ENCODE measurements at regions not wholly inside any gene's neighbourhood (a gene's known extent, or its start where the extent isn't known, plus 50 kb on each side); places are given as distances from the start of the nearest gene placed in this dataset.

DNA sequence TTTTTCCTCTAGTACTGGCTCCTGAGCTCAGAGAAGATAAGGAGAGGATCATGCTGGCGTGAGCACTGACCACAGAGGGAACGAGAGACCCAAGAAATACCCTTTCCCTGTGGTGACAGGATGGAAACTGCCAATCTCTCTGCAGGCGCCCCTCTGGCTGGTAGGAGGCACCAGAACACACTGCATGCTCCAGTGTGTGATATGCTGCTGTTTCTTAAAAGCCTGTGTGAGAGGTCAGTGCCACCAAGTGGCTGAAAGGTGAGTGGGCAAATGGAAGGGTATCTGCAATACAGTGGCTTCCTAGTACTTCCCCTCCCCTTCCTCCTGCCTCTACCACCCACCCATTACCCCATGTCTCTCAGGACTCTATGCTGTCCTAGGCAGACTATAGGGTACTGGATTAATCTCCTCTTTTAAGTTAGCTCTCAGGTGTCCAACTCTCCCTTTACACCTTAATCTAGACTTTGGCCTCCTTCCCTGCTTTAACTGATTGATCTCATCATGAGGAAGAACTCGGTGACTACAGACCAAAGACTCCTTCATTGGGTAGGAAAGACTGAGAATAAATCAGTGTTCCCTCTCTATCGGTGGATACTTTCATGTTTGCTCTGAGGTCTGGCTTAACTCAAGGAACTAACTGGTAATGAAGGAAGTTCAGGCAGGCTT lies 283.6 kb downstream of the ADRA2A start:
- DNase-seq, result peak; percentile 8

DNA sequence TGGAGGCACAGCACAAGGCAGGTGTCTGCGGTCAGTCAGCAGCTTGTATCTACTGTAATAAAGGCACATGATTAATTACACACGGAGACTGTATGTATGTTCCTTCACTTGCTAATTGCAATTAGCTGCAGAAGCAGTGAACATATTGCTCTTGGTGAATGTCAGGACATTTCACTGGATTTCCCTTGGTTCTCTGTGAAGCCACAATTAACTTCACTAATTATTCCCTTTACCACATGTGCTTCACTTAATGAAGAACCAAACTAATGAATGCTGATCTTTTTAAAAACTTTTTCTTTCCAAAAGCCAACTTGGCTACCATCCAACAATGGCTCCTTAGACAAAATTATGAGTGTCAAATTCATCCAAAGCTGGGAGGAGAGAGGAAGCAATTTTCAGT lies 290.7 kb downstream of the ADRA2A start:
- no peak for DNase-seq

DNA sequence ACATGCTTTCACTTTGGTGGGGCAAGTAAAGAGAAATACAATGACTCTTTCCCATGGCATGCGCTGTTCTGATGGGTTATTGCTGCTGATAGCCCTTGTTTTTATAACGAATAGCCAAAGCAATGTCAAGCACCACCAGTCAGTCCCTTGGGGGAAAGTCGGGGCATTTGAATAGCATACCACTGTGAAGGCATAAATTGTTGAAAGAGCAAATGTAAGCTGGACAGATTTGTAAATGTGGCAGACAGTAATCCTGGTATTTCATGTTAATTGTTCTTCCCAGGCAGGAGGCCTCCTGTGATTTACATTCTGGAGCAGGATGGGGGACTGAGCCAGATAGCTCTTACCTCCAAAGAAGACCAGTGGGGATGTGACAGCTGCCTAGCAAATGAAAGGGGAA lies 293.3 kb downstream of the ADRA2A start:
- no peak for DNase-seq

- DNase-seq, result no peak
Observed at GRCh38 chr10:111373696-111374095, 296.9 kb downstream of the ADRA2A start.

- no peak for DNase-seq
Observed at GRCh38 chr10:111379534-111380187, 302.8 kb downstream of the ADRA2A start.

- no peak for DNase-seq
Observed at GRCh38 chr10:111384556-111384955, 307.7 kb downstream of the ADRA2A start.

DNA sequence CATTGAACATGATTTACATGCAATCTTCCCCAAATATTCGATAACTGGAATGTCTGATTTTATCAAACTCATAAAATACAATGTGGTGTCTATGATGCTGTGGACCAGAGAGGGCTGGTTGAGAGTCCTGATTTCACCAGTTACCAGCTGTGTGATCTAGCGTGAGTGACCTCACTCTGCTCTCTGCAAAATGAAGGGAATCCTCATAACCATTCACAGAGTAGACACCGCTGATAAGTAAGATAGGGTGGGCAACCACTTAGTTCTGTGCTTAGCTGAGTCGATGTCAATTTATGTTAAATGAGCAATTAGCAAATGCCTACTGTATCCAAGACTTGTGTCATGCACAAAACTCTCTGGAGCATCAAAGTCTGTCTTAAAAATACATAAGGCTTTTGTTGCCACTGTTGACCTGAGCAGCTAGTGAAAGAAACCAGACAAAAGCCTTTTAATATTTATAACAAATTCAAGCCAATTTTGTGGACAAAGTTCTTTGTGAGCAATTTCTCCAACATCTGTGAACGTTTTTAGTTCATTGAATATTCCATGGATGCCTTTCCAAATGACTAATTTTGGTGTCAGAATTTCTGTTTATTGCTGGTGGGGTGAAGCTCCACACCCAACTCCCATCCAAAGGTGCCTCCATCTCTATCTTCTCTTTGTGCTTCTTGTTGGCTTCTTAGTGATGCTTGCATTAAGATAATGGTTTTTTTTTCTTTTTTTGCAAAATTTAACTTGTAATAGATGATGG lies 314.2 kb downstream of the ADRA2A start:
- DNase-seq, result no peak

GRCh38 chr10:111392159-111392558 lies 315.3 kb downstream of the ADRA2A start:
- no peak for DNase-seq

DNA sequence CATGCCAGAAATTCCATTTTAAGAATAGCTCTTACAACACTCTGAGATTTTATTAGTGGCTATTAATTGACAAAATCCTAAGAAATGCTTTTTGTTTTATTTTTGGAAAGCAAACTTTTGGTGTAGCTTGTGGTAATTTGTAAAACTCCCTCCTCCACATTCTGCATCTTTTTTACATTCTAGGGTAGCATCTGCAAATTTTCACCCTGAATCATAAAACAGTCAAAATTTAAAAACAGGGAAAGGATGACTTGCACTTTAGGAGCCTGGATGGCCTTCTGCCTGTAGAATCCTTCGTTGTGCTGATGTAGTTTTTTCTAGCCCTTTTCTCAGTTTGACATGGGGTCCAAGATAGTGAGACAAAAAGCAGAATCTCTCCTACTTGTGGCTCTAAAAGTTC lies 316.1 kb downstream of the ADRA2A start:
- no peak for DNase-seq

DNA sequence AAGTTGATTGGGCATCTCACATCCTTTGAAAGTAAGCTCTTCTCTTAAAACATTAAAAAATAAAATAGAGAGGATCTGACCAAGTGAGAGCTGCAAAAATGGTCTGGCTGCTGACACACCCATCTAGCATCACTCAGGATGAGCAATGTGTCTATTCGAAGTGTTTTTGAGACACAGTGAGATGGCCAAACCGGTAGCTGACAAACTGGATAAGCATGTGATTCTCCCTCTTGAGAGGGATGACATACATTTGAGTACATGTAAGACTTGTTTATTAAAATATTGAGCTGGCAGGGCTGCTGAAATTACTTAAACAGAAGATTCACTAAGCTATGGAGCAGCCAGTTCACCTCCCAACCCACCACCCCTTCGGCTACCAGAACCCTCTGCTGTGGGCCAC lies 333.9 kb downstream of the ADRA2A start:
- no peak for DNase-seq

GRCh38 chr10:111425459-111425858 lies 348.6 kb downstream of the ADRA2A start:
- DNase-seq, result no peak

DNA sequence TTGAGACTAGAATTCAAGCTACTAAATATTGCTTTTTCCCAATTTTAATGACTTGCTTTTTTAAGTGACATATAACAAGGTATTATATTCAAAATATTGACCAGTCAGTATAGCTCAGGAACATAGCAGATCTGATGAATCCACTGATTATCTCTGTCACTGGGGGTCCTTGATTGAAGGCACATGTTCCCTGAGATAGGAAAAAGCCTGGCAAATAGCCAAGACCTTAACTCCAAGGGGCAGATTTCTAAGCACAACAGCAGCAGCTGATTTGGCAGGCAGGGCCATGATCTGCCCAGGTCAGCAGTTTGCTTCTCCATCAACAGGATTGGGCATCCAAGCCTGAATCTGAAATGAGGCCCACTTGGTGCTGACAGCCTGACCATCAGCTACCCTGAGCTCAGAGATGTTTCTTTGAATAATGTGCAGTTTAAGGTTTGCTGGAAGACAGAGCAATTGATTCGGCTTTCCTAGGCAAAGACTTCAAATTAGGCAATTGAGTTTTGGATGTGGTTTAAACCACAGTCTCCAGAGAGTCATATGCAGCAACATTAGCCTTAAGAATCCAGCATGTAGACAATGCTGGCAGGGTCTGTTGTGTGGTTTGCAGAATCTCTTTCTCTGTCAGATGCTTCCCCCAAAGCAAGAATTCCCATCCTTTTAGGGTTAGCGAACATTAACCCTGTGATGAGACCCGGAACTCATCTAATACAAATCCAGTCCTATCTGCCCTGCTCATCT lies 352.6 kb downstream of the ADRA2A start:
- no peak for DNase-seq

GRCh38 chr10:111430070-111430469 lies 353.2 kb downstream of the ADRA2A start:
- DNase-seq, result no peak

DNA sequence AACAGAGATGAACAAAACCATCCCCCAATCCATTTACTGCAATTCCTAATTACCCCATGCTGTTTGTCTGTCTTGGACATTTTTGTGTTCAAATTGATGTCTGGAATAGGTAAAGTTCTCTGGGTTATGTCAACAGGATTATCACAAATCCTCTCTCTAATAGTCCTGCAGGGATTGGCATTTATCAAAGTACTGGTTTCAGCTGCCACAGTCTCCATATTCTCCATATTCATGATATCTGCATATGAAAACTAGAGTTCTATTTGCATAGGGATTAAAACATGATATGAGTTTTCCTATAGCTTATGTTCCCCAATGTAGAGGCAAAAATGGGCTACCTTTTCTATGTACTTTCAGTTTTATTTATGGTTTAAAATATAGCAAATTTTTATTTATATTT lies 355.8 kb downstream of the ADRA2A start:
- no peak for DNase-seq

DNA sequence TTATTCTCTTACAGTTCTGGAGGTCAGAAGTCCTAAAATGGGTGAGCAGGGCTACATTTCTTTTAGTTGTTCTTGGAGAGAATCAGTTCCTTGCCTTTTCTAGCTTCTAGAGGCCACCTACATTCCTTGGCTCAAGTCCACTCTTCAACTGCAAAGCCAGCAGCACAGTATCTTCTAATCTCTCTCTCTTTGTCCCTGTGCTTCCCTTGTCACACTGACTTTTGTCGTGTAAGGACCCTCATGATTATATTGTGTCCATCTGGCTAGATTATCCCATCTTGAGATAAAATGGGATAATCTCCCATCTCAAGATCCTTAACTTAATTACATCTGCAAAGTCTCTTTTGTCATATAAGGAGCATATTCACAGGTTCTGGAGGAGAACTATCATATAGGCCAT lies 359.0 kb downstream of the ADRA2A start:
- no peak for DNase-seq

DNA sequence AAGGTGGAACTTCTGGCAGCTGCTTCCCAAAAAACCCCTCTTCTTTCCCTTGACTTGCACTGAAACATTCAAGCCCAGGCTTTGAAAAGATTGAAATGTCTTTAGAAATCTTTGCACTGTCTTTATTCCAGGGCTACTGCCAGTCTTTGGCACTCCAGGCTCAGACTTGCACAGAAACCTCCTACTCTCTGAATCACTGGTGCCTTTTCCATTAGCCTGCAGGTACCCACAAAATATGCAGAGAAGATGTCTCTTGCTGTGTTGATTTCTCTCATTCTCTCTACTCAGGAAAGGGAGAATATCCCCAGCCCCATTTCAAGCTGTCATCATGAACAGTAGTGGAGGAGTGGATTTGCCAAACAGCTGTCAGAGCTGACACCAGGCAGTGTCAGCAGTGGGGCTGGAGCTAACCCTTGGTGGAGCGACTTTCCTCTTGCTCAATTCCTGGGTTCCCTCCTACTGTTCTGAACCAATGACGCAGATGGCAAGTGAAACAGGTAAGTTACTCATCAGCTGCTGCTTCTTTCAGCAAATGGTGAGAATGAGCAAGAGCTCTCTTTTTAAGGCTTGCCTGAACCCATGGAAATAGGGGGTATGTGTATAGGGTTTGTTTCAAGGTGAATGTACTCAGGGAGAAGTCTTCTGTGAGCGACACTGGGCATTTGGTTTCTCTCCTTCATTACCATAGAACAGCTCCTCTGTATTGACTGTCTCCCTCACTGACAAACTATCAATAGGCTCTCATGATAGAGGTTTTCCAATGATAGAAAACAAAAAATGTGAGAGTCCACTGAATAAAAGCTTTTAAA lies 362.4 kb downstream of the ADRA2A start:
- DNase-seq, result no peak

DNA sequence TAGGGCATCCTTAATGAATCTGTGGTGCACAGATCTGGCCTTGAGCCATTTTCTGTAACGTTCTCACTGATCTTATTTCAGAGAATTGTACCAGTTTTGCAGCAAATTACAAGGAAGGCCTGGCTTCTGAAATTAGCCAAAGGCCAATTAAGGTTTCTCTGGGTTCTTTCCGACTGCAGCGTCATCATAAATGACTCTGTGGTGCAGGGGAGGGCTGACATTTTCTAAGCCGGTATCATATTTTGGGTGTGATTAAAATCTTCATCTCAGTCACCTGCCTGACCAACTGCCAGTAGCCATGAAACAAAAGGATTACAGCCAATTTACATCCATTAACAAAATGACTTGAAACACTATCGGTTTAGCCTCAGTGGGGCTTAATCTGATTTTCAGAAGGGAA lies 363.7 kb downstream of the ADRA2A start:
- no peak for DNase-seq

- DNase-seq, result no peak
Observed at GRCh38 chr10:111445667-111446066, 368.8 kb downstream of the ADRA2A start.

- DNase-seq, result no peak
Observed at GRCh38 chr10:111446966-111447365, 370.1 kb downstream of the ADRA2A start.

DNA sequence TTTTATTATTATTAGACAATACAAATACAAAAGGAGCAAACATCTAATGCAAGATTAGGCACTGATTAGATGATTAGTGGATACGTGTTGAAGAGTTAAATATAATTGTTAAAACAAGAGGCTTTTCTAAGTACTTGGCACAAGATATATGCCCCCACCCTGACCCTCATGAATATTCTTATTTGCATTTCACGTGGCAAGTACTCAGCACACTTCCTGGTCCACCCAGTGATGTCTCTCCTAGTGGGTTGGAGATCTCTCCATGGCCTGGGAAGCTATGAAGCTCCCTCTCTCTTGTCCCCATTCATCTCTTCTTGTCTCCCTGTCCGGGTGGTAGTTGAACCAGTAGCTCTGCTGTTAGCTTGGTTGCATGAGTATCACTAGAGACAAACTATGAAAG lies 375.3 kb downstream of the ADRA2A start:
- no peak for DNase-seq

GRCh38 chr10:111455776-111456426 lies 379.1 kb downstream of the ADRA2A start:
- DNase-seq, result no peak

- no peak for DNase-seq
Observed at GRCh38 chr10:111458256-111458655, 381.4 kb downstream of the ADRA2A start.

All from CD4-positive, alpha-beta T cell treated with Interleukin-10 for 1 hour (primary cell).